ENCODE measurements at regions not wholly inside any gene's neighbourhood (a gene's known extent, or its start where the extent isn't known, plus 50 kb on each side); places are given as distances from the start of the nearest gene placed in this dataset.

DNA sequence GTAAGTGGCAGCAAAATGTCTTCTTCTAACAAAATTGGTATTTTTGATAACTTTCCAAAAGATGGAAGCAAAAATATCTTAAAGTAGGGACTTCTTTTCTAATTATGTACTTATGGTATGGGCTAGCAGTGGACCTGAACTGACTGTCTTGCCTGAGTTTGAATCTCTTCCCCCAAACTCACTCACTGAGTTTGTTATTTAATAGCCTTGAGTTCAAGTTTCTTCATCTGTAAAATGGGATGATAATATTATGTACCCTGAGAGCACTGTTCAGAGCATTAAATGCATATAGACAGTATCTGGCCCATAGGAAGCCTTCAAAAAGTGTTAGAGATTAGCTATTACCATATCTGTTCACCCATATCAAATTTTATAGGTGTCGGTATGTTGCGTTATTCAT lies 210.4 kb upstream of the NUDT4 start:
- ChIA-PET CTCF (no interaction called here), POLR2A (ENCODE audit: low non-redundant PET) (interaction anchor here (0.5 kb wide), 1 partner anchor 52 kb away, joined by 3 read pairs; no protein-coding TSS in a partner anchor)
- intact Hi-C loops (cut with micrococcal nuclease; ENCODE audit: unreplicated experiment): loop anchor here (5.0 kb wide), 1 partner anchor 80 kb away; no protein-coding TSS in a partner anchor
- Histone ChIP-seq H3K36me3 (ENCODE audit: insufficient read depth, low read length, poor library complexity, severe bottlenecking) (no peaks in the 10 kb centered on the region), H3K9me3 (ENCODE audit: low read depth, low read length, poor library complexity, severe bottlenecking) (no peaks in the 10 kb centered on the region), H3K27ac (ENCODE audit: low read depth, low read length, poor library complexity, severe bottlenecking) (no peak overlapping the region), H3K4me1 (ENCODE audit: insufficient read depth, low read length, poor library complexity, severe bottlenecking) (peaks cover 16% of the 10 kb centered on the region), H3K27me3 (replicated peaks; ENCODE audit: insufficient read depth, low read depth, low read length, poor library complexity) (no peaks in the 10 kb centered on the region), H3K4me3 (ENCODE audit: low read depth, low read length, poor library complexity, severe bottlenecking) (peak overlapping the region; percentile 51)
- BruUV-seq (replicated peaks): no TSS peak
- no peak for DNase-seq (ENCODE audit: low spot score)
- TF ChIP-seq EZH2 (IDR thresholded peaks at IDR 0.05; ENCODE audit: borderline replicate concordance, low read depth, low read length, poor library complexity, severe bottlenecking): no peak
- TF ChIP-seq, protein P1, sequence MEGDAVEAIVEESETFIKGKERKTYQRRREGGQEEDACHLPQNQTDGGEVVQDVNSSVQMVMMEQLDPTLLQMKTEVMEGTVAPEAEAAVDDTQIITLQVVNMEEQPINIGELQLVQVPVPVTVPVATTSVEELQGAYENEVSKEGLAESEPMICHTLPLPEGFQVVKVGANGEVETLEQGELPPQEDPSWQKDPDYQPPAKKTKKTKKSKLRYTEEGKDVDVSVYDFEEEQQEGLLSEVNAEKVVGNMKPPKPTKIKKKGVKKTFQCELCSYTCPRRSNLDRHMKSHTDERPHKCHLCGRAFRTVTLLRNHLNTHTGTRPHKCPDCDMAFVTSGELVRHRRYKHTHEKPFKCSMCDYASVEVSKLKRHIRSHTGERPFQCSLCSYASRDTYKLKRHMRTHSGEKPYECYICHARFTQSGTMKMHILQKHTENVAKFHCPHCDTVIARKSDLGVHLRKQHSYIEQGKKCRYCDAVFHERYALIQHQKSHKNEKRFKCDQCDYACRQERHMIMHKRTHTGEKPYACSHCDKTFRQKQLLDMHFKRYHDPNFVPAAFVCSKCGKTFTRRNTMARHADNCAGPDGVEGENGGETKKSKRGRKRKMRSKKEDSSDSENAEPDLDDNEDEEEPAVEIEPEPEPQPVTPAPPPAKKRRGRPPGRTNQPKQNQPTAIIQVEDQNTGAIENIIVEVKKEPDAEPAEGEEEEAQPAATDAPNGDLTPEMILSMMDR (conservative IDR thresholded peaks at IDR 0.05; ENCODE audit: low read depth, low read length): no peak

DNA sequence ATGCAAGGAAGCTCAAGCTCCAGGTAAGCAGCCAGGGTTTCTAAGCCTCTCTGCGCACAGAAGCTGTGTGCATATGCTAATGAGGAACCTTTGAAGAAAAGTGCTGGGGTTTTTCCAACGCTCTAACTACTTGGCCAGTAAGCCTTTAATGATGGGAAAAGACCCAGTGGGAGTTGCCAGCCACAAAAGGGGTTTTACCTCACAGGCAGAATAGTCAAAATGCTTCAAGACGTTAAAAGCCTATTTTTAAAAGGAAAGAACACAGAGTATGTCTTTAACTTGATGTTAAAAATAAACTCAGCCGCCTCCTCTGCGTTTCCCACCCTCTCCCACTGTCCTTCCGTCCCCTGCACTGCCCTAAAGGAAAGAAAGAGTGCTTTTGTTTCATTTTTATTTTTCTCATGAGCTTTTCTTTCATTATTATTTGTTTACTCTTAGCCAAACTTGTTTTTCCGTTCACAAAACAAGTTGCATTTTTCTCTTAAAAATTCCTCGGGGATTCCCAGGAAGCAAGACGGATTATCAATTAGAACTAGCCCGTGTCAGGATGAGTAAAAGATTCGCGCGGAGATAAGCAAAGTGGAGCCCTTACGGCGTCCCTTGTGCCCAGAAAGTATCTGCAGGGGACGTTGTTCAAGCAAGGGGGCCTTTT lies 209.8 kb upstream of the NUDT4 start:
- ChIA-PET POLR2A (ENCODE audit: low non-redundant PET) (no interaction called here), CTCF (no interaction called here)
- intact Hi-C loops (cut with micrococcal nuclease; ENCODE audit: unreplicated experiment): loop anchor here (5.0 kb wide), 1 partner anchor 81 kb away; no protein-coding TSS in a partner anchor
- Histone ChIP-seq H3K27ac (ENCODE audit: low read depth, low read length, poor library complexity, severe bottlenecking) (peak overlapping the region; percentile 78), H3K4me3 (ENCODE audit: low read depth, low read length, poor library complexity, severe bottlenecking) (peak overlapping the region; percentile 51), H3K27me3 (replicated peaks; ENCODE audit: insufficient read depth, low read depth, low read length, poor library complexity) (no peaks in the 10 kb centered on the region), H3K9me3 (ENCODE audit: low read depth, low read length, poor library complexity, severe bottlenecking) (no peaks in the 10 kb centered on the region), H3K36me3 (ENCODE audit: insufficient read depth, low read length, poor library complexity, severe bottlenecking) (no peaks in the 10 kb centered on the region), H3K4me1 (ENCODE audit: insufficient read depth, low read length, poor library complexity, severe bottlenecking) (peaks cover 17% of the 10 kb centered on the region)
- peak; percentile 89 for DNase-seq (ENCODE audit: low spot score)
- TF ChIP-seq, protein P1 (conservative IDR thresholded peaks at IDR 0.05; ENCODE audit: low read depth, low read length): no peak
- no peak for TF ChIP-seq EZH2 (IDR thresholded peaks at IDR 0.05; ENCODE audit: borderline replicate concordance, low read depth, low read length, poor library complexity, severe bottlenecking)
- no TSS peak for BruUV-seq (replicated peaks)

DNA sequence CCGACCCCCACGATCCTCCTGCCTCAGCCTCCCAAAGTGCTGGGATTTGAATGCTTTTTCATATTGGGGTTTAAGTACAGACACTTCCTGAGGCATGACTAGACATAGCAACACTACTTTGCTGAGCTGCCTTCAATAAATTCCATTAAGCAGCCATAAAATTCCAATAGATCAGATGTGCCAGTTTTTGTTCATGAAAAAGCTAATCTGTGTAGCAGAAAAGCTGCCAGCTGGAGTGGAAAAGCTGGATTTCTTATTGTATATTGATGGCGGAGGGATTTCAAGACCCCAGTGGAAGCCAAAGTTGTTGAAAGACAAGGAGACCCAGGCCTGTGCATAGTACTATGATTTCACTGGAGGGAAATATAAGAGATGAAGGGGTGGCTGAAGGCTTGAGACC lies 209.0 kb upstream of the NUDT4 start:
- Histone ChIP-seq H3K9me3 (ENCODE audit: low read depth, low read length, poor library complexity, severe bottlenecking) (no peaks in the 10 kb centered on the region), H3K4me3 (ENCODE audit: low read depth, low read length, poor library complexity, severe bottlenecking) (no peak overlapping the region), H3K27me3 (replicated peaks; ENCODE audit: insufficient read depth, low read depth, low read length, poor library complexity) (no peaks in the 10 kb centered on the region), H3K27ac (ENCODE audit: low read depth, low read length, poor library complexity, severe bottlenecking) (no peak overlapping the region), H3K36me3 (ENCODE audit: insufficient read depth, low read length, poor library complexity, severe bottlenecking) (no peaks in the 10 kb centered on the region), H3K4me1 (ENCODE audit: insufficient read depth, low read length, poor library complexity, severe bottlenecking) (peaks cover 23% of the 10 kb centered on the region)
- no TSS peak for BruUV-seq (replicated peaks)
- no peak for TF ChIP-seq EZH2 (IDR thresholded peaks at IDR 0.05; ENCODE audit: borderline replicate concordance, low read depth, low read length, poor library complexity, severe bottlenecking)
- TF ChIP-seq, protein P1 (conservative IDR thresholded peaks at IDR 0.05; ENCODE audit: low read depth, low read length): no peak
- no peak for DNase-seq (ENCODE audit: low spot score)
- POLR2A ChIA-PET (ENCODE audit: low non-redundant PET): no interaction called here
- CTCF ChIA-PET: no interaction called here
- intact Hi-C loops (cut with micrococcal nuclease; ENCODE audit: unreplicated experiment): loop anchor here (5.0 kb wide), 1 partner anchor 81 kb away; no protein-coding TSS in a partner anchor
